ENCODE measurements at regions not wholly inside any gene's neighbourhood (a gene's known extent, or its start where the extent isn't known, plus 50 kb on each side); places are given as distances from the start of the nearest gene placed in this dataset.

- intact Hi-C loops (cut with DNase I; ENCODE audit: low total_unique reads), result no loop called here
- Histone ChIP-seq H3K27me3 (no peaks in the 10 kb centered on the region), H3K9me3 (no peaks in the 10 kb centered on the region), H3K4me1 (peaks cover 4 to 16% of the 10 kb centered on the region in 2 donors), H3K36me3 (no peaks in the 10 kb centered on the region), H3K4me3 (no peak overlapping the region), H3K27ac (no peak overlapping the region)
- in situ Hi-C loops (cut with MboI; ENCODE audit: low sequenced_read_pairs in 4 of 4), result no loop called here
- DNase-seq (no peak), ATAC-seq (no peak)
- TF ChIP-seq CTCF (IDR thresholded peaks at IDR 0.05 in 4 of 5, conservative IDR thresholded peaks at IDR 0.05 in 1 of 5) (no peak), POLR2A (IDR thresholded peaks at IDR 0.05) (no peak)
Observed at GRCh38 chr1:198864695-198865094, 225.9 kb downstream of the PTPRC start.

- ATAC-seq (no peak), DNase-seq (no peak)
- TF ChIP-seq POLR2A (IDR thresholded peaks at IDR 0.05), result no peak
- no peak for TF ChIP-seq CTCF (IDR thresholded peaks at IDR 0.05 in 4 of 5, conservative IDR thresholded peaks at IDR 0.05 in 1 of 5)
- Histone ChIP-seq H3K4me1 (peaks cover 4 to 16% of the 10 kb centered on the region in 2 donors), H3K9me3 (no peaks in the 10 kb centered on the region), H3K27me3 (no peaks in the 10 kb centered on the region), H3K4me3 (no peak overlapping the region), H3K36me3 (no peaks in the 10 kb centered on the region), H3K27ac (no peak overlapping the region)
- in situ Hi-C loops (cut with MboI; ENCODE audit: low sequenced_read_pairs in 4 of 4), result no loop called here
- intact Hi-C loops (cut with DNase I; ENCODE audit: low total_unique reads), result no loop called here
Observed at GRCh38 chr1:198865319-198865718, 226.5 kb downstream of the PTPRC start.

- intact Hi-C loops (cut with DNase I; ENCODE audit: low total_unique reads), result no loop called here
- no peaks in the 10 kb centered on the region for H3K36me3 ChIP-seq
- in situ Hi-C loops (cut with MboI; ENCODE audit: low sequenced_read_pairs in 4 of 4), result no loop called here
- no peaks in the 10 kb centered on the region for H3K9me3 ChIP-seq
- ATAC-seq, result no peak
- TF ChIP-seq CTCF (IDR thresholded peaks at IDR 0.05 in 4 of 5, conservative IDR thresholded peaks at IDR 0.05 in 1 of 5) (no peak), POLR2A (IDR thresholded peaks at IDR 0.05) (no peak)
- H3K27me3 ChIP-seq, result no peaks in the 10 kb centered on the region
- no peak overlapping the region for H3K27ac ChIP-seq
- peaks cover 4 to 16% of the 10 kb centered on the region in 2 donors for H3K4me1 ChIP-seq
- H3K4me3 ChIP-seq, result no peak overlapping the region
- DNase-seq, result no peak
Observed at GRCh38 chr1:198867182-198867581, 228.3 kb downstream of the PTPRC start.

GRCh38 chr1:198873696-198874230, 234.9 kb downstream of the PTPRC start:
- no peak overlapping the region for H3K27ac ChIP-seq
- H3K4me1 ChIP-seq, result no peaks in the 10 kb centered on the region
- H3K9me3 ChIP-seq, result no peaks in the 10 kb centered on the region
- no peak for TF ChIP-seq CTCF (IDR thresholded peaks at IDR 0.05 in 4 of 5, conservative IDR thresholded peaks at IDR 0.05 in 1 of 5)
- in situ Hi-C loops (cut with MboI; ENCODE audit: low sequenced_read_pairs in 4 of 4) (no loop called here), intact Hi-C loops (cut with DNase I; ENCODE audit: low total_unique reads) (no loop called here)
- ATAC-seq (no peak), DNase-seq (no peak)
- H3K4me3 ChIP-seq, result no peak overlapping the region
- H3K36me3 ChIP-seq, result no peaks in the 10 kb centered on the region
- H3K27me3 ChIP-seq, result no peaks in the 10 kb centered on the region

- Histone ChIP-seq H3K27me3 (no peaks in the 10 kb centered on the region), H3K4me1 (no peaks in the 10 kb centered on the region), H3K4me3 (no peak overlapping the region), H3K27ac (no peak overlapping the region), H3K36me3 (no peaks in the 10 kb centered on the region), H3K9me3 (no peaks in the 10 kb centered on the region)
- ATAC-seq (no peak), DNase-seq (no peak)
- no peak for TF ChIP-seq POLR2A (IDR thresholded peaks at IDR 0.05)
- TF ChIP-seq CTCF (IDR thresholded peaks at IDR 0.05 in 4 of 5, conservative IDR thresholded peaks at IDR 0.05 in 1 of 5), result no peak
- intact Hi-C loops (cut with DNase I; ENCODE audit: low total_unique reads), result no loop called here
- in situ Hi-C loops (cut with MboI; ENCODE audit: low sequenced_read_pairs in 4 of 4), result no loop called here
Observed at GRCh38 chr1:198876371-198876871, 237.6 kb downstream of the PTPRC start.

Data from gastrocnemius medialis (tissue), 4 donors.